ENCODE measurements at regions not wholly inside any gene's neighbourhood (a gene's known extent, or its start where the extent isn't known, plus 50 kb on each side); places are given as distances from the start of the nearest gene placed in this dataset.

GRCh38 chr2:74760875-74761630, 72.9 kb upstream of the HK2 start:
- TF ChIP-seq JUND (IDR thresholded peaks at IDR 0.05; ENCODE audit: low read length) (no peak), POLR2AphosphoS5 (IDR thresholded peaks at IDR 0.05; ENCODE audit: low read depth, low read length) (no peak), RAD21 (IDR thresholded peaks at IDR 0.05 in 1 of 2, conservative IDR thresholded peaks at IDR 0.05 in 1 of 2; ENCODE audit: low read depth in 2 of 2, low read length in 2 of 2) (no peak), KDM5A (IDR thresholded peaks at IDR 0.05; ENCODE audit: low read length) (no peak), ATF2 (IDR thresholded peaks at IDR 0.05; ENCODE audit: low read length) (no peak), EZH2 (IDR thresholded peaks at IDR 0.05; ENCODE audit: low read depth, low read length, severe bottlenecking) (no peak), POLR2A (IDR thresholded peaks at IDR 0.05; ENCODE audit: control extremely low read depth in 1 of 2, low read depth in 2 of 2, low read length in 2 of 2) (no peak), TAF1 (IDR thresholded peaks at IDR 0.05; ENCODE audit: low read depth, low read length) (no peak)

Measured in H1 (cell line).